ENCODE measurements at regions not wholly inside any gene's neighbourhood (a gene's known extent, or its start where the extent isn't known, plus 50 kb on each side); places are given as distances from the start of the nearest gene placed in this dataset.

DNA sequence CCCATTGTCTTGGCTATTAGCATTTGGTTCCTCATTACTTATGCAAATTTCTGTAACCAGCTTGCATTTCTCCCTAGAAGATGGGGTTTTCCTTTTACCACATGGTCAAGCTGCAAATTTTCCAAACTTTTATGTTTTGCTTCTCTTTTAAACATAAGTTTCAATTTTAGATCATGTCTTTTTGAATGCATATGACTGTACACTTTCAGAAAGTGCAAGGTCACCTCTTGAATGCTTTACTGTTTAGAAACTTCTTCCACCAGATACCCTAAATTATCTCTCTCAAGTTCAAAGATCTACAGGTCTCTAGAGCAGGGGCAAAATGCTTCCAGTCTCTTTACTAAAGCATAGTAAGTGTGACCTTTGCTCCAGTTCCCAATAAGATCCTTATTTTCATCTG, 837.6 kb upstream of the NXPH2 start:
- no peak for TF ChIP-seq POLR2A (IDR thresholded peaks at IDR 0.05)
- TF ChIP-seq, protein P1, sequence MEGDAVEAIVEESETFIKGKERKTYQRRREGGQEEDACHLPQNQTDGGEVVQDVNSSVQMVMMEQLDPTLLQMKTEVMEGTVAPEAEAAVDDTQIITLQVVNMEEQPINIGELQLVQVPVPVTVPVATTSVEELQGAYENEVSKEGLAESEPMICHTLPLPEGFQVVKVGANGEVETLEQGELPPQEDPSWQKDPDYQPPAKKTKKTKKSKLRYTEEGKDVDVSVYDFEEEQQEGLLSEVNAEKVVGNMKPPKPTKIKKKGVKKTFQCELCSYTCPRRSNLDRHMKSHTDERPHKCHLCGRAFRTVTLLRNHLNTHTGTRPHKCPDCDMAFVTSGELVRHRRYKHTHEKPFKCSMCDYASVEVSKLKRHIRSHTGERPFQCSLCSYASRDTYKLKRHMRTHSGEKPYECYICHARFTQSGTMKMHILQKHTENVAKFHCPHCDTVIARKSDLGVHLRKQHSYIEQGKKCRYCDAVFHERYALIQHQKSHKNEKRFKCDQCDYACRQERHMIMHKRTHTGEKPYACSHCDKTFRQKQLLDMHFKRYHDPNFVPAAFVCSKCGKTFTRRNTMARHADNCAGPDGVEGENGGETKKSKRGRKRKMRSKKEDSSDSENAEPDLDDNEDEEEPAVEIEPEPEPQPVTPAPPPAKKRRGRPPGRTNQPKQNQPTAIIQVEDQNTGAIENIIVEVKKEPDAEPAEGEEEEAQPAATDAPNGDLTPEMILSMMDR (IDR thresholded peaks at IDR 0.05) = no peak

All from testis (tissue), 2 donors.